ENCODE measurements at regions not wholly inside any gene's neighbourhood (a gene's known extent, or its start where the extent isn't known, plus 50 kb on each side); places are given as distances from the start of the nearest gene placed in this dataset.

DNA sequence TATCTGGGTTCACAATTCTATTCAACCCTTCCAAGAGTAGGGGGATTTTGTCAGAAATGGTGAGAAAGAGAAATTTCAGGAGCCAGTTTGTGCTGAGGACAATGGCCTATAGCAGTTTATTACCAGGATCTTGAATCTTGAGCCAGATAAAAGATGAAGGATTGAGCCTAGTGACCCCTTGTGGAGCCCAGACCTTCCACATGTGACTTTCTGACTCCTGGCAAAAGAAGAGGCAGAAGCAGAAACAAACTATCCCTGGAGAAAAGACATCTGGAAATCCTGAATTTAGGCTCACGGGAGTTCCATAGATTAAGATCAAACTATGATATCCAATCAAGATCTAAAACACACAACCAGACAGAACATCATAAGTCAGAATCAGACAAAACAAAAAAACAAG is 60.9 kb upstream of the CHRM2 start:
- H3K27me3 ChIP-seq (ENCODE audit: insufficient read depth, low read depth), result no peaks in the 10 kb centered on the region
- H3K4me2 ChIP-seq, result no peak overlapping the region
- no peaks in the 10 kb centered on the region for H3K36me3 ChIP-seq (ENCODE audit: low read depth)
- POLR2A ChIA-PET (ENCODE audit: unreplicated experiment), result no interaction called here
- no peaks in the 10 kb centered on the region for H3K9me2 ChIP-seq (ENCODE audit: insufficient read depth)
- no peak for TF ChIP-seq EZH2 (IDR thresholded peaks at IDR 0.05; ENCODE audit: low read depth)
- TF ChIP-seq, protein P1, sequence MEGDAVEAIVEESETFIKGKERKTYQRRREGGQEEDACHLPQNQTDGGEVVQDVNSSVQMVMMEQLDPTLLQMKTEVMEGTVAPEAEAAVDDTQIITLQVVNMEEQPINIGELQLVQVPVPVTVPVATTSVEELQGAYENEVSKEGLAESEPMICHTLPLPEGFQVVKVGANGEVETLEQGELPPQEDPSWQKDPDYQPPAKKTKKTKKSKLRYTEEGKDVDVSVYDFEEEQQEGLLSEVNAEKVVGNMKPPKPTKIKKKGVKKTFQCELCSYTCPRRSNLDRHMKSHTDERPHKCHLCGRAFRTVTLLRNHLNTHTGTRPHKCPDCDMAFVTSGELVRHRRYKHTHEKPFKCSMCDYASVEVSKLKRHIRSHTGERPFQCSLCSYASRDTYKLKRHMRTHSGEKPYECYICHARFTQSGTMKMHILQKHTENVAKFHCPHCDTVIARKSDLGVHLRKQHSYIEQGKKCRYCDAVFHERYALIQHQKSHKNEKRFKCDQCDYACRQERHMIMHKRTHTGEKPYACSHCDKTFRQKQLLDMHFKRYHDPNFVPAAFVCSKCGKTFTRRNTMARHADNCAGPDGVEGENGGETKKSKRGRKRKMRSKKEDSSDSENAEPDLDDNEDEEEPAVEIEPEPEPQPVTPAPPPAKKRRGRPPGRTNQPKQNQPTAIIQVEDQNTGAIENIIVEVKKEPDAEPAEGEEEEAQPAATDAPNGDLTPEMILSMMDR (conservative IDR thresholded peaks at IDR 0.05), result no peak
- no peaks in the 10 kb centered on the region for H3F3A ChIP-seq (ENCODE audit: insufficient read depth, low read depth)
- CTCF ChIA-PET, result no interaction called here
- intact Hi-C loops (cut with micrococcal nuclease; ENCODE audit: unreplicated experiment), result no loop called here
- no peaks in the 10 kb centered on the region for H4K20me1 ChIP-seq (ENCODE audit: insufficient read depth)
- no peaks in the 10 kb centered on the region for H3K9me3 ChIP-seq (ENCODE audit: insufficient read depth, low read depth)
- no peak overlapping the region for H2AFZ ChIP-seq
- H3K4me1 ChIP-seq (replicated peaks; ENCODE audit: insufficient read depth), result no peaks in the 10 kb centered on the region
- no peak overlapping the region for H3K4me3 ChIP-seq
- no TSS peak for BruUV-seq (replicated peaks)
- H3K27ac ChIP-seq, result no peak overlapping the region
- no peak for DNase-seq
- no peaks in the 10 kb centered on the region for H3K79me2 ChIP-seq (ENCODE audit: low read depth)

DNA sequence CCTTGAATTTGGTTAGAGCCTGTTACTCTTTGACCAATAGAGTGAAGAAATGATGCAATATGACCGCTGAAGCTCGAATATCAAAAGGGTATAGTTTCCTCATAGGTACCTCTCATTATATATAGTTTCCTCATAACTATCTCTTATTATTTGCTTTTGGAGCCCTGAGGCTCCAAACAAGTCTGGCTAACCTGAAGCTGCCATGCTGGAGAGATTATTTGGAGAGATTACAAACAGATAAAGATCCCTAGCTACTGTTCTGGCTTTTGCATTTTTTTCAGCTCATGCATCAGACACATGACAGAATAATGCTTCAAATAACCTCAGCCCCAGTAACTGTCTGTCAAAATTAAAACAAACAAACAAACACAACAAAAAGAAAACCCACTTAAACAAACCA is 65.4 kb upstream of the CHRM2 start:
- Histone ChIP-seq H3K27me3 (ENCODE audit: insufficient read depth, low read depth) (no peaks in the 10 kb centered on the region), H3K79me2 (ENCODE audit: low read depth) (no peaks in the 10 kb centered on the region), H4K20me1 (ENCODE audit: insufficient read depth) (no peaks in the 10 kb centered on the region), H3F3A (ENCODE audit: insufficient read depth, low read depth) (no peaks in the 10 kb centered on the region), H3K9me3 (ENCODE audit: insufficient read depth, low read depth) (no peaks in the 10 kb centered on the region), H3K27ac (no peak overlapping the region), H3K4me2 (no peak overlapping the region), H3K9me2 (ENCODE audit: insufficient read depth) (no peaks in the 10 kb centered on the region), H3K4me3 (no peak overlapping the region), H3K36me3 (ENCODE audit: low read depth) (no peaks in the 10 kb centered on the region), H3K4me1 (replicated peaks; ENCODE audit: insufficient read depth) (no peaks in the 10 kb centered on the region), H2AFZ (no peak overlapping the region)
- POLR2A ChIA-PET (ENCODE audit: unreplicated experiment), result no interaction called here
- no peak for TF ChIP-seq EZH2 (IDR thresholded peaks at IDR 0.05; ENCODE audit: low read depth)
- no peak for DNase-seq
- CTCF ChIA-PET, result interaction anchor here (0.6 kb wide), 1 partner anchor 21 kb away, joined by 4 read pairs; no protein-coding TSS in a partner anchor
- intact Hi-C loops (cut with micrococcal nuclease; ENCODE audit: unreplicated experiment), result no loop called here
- no TSS peak for BruUV-seq (replicated peaks)

DNA sequence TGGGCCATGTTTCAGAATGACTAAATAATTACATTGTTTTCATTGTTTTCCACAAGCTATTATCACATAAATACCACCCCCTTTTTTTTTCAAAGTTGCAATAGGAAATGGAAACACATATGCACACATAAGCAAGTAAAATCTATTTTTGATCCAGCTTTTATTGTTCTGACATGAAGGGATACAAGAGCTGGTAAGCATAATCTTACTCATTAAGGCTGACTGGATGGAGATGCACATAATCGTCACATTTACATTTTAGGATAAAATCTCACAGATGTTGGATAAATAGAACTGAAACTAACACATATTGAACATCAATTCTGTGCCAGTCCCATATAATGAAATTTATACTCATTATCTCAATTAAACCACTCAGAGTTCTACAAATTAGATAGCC is 84.5 kb upstream of the CHRM2 start:
- H3K79me2 ChIP-seq (ENCODE audit: low read depth), result no peaks in the 10 kb centered on the region
- CTCF ChIA-PET, result no interaction called here
- TF ChIP-seq, protein P1 (conservative IDR thresholded peaks at IDR 0.05), result no peak
- no peak for TF ChIP-seq EZH2 (IDR thresholded peaks at IDR 0.05; ENCODE audit: low read depth)

GRCh38 chr7:136741941-136742340 is 126.5 kb upstream of the CHRM2 start:
- Histone ChIP-seq H3K9me2 (ENCODE audit: insufficient read depth) (no peaks in the 10 kb centered on the region), H3K27ac (no peak overlapping the region), H3K4me3 (no peak overlapping the region), H3K27me3 (ENCODE audit: insufficient read depth, low read depth) (no peaks in the 10 kb centered on the region; the same call in 1 of the 2 replicates), H3K4me2 (no peak overlapping the region), H3F3A (ENCODE audit: insufficient read depth, low read depth) (no peaks in the 10 kb centered on the region), H4K20me1 (ENCODE audit: insufficient read depth) (no peaks in the 10 kb centered on the region), H3K9me3 (ENCODE audit: insufficient read depth, low read depth) (no peaks in the 10 kb centered on the region), H3K36me3 (ENCODE audit: low read depth) (no peaks in the 10 kb centered on the region), H2AFZ (no peak overlapping the region), H3K79me2 (ENCODE audit: low read depth) (no peaks in the 10 kb centered on the region), H3K4me1 (replicated peaks; ENCODE audit: insufficient read depth) (no peaks in the 10 kb centered on the region)
- ChIA-PET CTCF (no interaction called here), POLR2A (ENCODE audit: unreplicated experiment) (no interaction called here)
- DNase-seq, result peak; percentile 16 to 40
- BruUV-seq (replicated peaks), result no TSS peak
- intact Hi-C loops (cut with micrococcal nuclease; ENCODE audit: unreplicated experiment), result no loop called here
- no peak for TF ChIP-seq EZH2 (IDR thresholded peaks at IDR 0.05; ENCODE audit: low read depth)
- TF ChIP-seq, protein P1 (conservative IDR thresholded peaks at IDR 0.05), result no peak

More for the DNA sequence above, 84.5 kb upstream of the CHRM2 start:
- Histone ChIP-seq H3K9me2 (ENCODE audit: insufficient read depth) (no peaks in the 10 kb centered on the region), H4K20me1 (ENCODE audit: insufficient read depth) (no peaks in the 10 kb centered on the region), H3F3A (ENCODE audit: insufficient read depth, low read depth) (no peaks in the 10 kb centered on the region), H3K4me3 (no peak overlapping the region), H2AFZ (no peak overlapping the region), H3K27ac (no peak overlapping the region), H3K4me1 (replicated peaks; ENCODE audit: insufficient read depth) (no peaks in the 10 kb centered on the region), H3K36me3 (ENCODE audit: low read depth) (no peaks in the 10 kb centered on the region), H3K27me3 (ENCODE audit: insufficient read depth, low read depth) (no peaks in the 10 kb centered on the region), H3K4me2 (no peak overlapping the region), H3K9me3 (ENCODE audit: insufficient read depth, low read depth) (no peaks in the 10 kb centered on the region)
- intact Hi-C loops (cut with micrococcal nuclease; ENCODE audit: unreplicated experiment), result no loop called here
- no peak for DNase-seq
- POLR2A ChIA-PET (ENCODE audit: unreplicated experiment), result no interaction called here
- no TSS peak for BruUV-seq (replicated peaks)

All from PC-9 (cell line).